ENCODE measurements at regions not wholly inside any gene's neighbourhood (a gene's known extent, or its start where the extent isn't known, plus 50 kb on each side); places are given as distances from the start of the nearest gene placed in this dataset.

DNA sequence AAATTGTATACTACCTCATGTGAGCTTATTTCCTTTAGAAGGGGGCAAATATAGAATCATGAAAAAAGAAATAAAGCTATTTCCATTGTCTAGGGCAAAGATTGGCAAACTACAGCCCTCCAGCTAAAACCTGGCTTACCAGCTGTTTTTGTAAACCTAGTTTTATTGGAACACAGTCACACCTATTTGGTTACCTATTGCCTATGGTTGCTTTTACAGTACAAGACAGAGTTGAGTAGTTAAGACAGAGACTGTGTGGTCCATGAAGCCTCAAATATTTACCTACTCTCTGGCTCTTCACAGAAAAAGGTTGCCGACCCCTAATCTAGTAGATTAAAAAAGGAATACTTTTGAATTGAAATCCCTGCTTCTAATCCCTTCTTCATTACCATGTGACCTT, 88.8 kb upstream of the ENPP6 start:
- Histone ChIP-seq H3K9me3 (no peaks in the 10 kb centered on the region), H3K27me3 (ENCODE audit: insufficient read depth in 3 of 3, low read length in 2 of 3) (no peaks in the 10 kb centered on the region), H3K36me3 (ENCODE audit: insufficient read depth in 1 of 2, low read depth in 1 of 2) (no peaks in the 10 kb centered on the region), H3K4me3 (no peak overlapping the region), H3K4me1 (no peaks in the 10 kb centered on the region), H3K27ac (no peak overlapping the region)
- WGBS, 3 donors = 72 to 86% (median 82%) methylated on average over 1 of the region's 1 CpG
- intact Hi-C loops (cut with DNase I) = no loop called here
- TF ChIP-seq, protein P1, sequence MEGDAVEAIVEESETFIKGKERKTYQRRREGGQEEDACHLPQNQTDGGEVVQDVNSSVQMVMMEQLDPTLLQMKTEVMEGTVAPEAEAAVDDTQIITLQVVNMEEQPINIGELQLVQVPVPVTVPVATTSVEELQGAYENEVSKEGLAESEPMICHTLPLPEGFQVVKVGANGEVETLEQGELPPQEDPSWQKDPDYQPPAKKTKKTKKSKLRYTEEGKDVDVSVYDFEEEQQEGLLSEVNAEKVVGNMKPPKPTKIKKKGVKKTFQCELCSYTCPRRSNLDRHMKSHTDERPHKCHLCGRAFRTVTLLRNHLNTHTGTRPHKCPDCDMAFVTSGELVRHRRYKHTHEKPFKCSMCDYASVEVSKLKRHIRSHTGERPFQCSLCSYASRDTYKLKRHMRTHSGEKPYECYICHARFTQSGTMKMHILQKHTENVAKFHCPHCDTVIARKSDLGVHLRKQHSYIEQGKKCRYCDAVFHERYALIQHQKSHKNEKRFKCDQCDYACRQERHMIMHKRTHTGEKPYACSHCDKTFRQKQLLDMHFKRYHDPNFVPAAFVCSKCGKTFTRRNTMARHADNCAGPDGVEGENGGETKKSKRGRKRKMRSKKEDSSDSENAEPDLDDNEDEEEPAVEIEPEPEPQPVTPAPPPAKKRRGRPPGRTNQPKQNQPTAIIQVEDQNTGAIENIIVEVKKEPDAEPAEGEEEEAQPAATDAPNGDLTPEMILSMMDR (IDR thresholded peaks at IDR 0.05) = no peak
- DNase-seq (no peak), ATAC-seq (no peak)

DNA sequence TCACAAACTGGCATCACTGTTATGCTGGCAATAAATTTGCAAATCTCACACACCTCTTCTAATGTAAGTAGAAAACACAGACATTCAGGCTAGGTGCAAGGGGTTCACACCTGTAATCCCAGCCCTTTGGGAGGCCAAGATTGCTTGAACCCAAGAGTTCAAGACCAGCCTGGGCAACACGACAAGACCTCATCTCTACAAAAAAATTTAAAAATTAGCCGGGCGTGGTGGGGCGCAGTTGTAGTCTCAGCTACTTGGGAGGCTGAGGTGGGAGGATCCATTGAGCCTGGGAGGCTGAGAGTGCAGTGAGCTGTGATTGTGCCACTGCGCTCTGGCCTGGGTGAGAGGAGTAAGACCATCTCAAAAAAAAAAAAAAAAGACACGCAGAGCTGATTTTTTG, 83.1 kb upstream of the ENPP6 start:
- Histone ChIP-seq H3K27me3 (ENCODE audit: insufficient read depth in 3 of 3, low read length in 2 of 3) (no peaks in the 10 kb centered on the region), H3K27ac (no peak overlapping the region), H3K4me3 (no peak overlapping the region), H3K36me3 (ENCODE audit: insufficient read depth in 1 of 2, low read depth in 1 of 2) (no peaks in the 10 kb centered on the region), H3K4me1 (no peaks in the 10 kb centered on the region), H3K9me3 (no peaks in the 10 kb centered on the region)
- WGBS, 3 donors = 97 to 98% (median 97%) methylated on average over 6 of the region's 6 CpGs
- DNase-seq (no peak), ATAC-seq (no peak)
- intact Hi-C loops (cut with DNase I) = no loop called here
- TF ChIP-seq, protein P1 (IDR thresholded peaks at IDR 0.05) = no peak

DNA sequence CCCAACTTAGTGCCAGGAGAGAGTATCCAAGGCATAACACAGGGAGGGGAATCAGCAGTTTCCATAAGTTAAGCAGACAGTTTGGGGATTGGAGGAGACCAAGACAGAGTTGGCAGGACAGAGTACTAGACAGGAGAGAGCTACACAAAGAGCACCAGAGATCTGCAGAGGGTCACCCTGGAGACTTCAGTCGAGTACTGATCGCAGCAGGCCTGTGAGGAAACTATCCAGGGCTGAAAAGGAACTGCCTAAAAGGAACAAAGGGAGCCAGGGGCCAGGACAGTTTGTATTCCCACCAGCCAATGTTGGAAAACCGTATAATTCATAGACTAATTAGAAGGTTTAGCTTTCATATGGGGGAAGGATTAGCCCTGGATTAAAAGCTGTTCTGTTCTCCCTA, 80.6 kb upstream of the ENPP6 start:
- TF ChIP-seq, protein P1 (IDR thresholded peaks at IDR 0.05) = no peak
- intact Hi-C loops (cut with DNase I) = no loop called here
- Histone ChIP-seq H3K27ac (no peak overlapping the region), H3K27me3 (ENCODE audit: insufficient read depth in 3 of 3, low read length in 2 of 3) (no peaks in the 10 kb centered on the region), H3K4me1 (no peaks in the 10 kb centered on the region), H3K9me3 (no peaks in the 10 kb centered on the region), H3K4me3 (no peak overlapping the region), H3K36me3 (ENCODE audit: insufficient read depth in 1 of 2, low read depth in 1 of 2) (no peaks in the 10 kb centered on the region)
- ATAC-seq (no peak), DNase-seq (no peak)
- 48 to 66% (median 54%) methylated on average over 3 of the region's 3 CpGs for WGBS, 3 donors

DNA sequence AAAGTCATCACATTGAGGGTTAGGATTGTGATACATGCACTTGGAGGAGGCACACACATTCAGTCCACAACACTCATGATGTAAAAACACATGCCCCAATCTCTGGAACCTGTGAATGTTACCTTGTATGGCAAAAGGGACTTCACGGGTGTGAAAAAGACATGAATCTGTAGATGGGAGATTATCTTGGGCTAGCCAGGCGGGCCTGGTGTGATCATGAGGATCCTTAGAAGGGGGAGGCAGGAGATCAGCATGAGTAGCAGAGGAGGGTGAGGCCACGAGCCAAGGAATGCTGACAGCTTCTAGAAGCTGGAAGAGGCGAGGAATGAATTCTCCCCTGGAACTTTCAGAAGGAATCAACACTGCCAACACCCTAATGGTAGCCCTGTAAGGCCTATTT, 77.5 kb upstream of the ENPP6 start:
- DNase-seq (no peak), ATAC-seq (no peak)
- H3K36me3 ChIP-seq (ENCODE audit: insufficient read depth in 1 of 2, low read depth in 1 of 2) = no peaks in the 10 kb centered on the region
- H3K27me3 ChIP-seq (ENCODE audit: insufficient read depth in 3 of 3, low read length in 2 of 3) = no peaks in the 10 kb centered on the region
- H3K4me1 ChIP-seq = no peaks in the 10 kb centered on the region
- intact Hi-C loops (cut with DNase I) = no loop called here
- WGBS, 3 donors = 91 to 98% (median 91%) methylated on average over 4 of the region's 4 CpGs
- H3K4me3 ChIP-seq = no peak overlapping the region
- TF ChIP-seq, protein P1 (IDR thresholded peaks at IDR 0.05) = no peak
- no peaks in the 10 kb centered on the region for H3K9me3 ChIP-seq
- H3K27ac ChIP-seq = no peak overlapping the region

DNA sequence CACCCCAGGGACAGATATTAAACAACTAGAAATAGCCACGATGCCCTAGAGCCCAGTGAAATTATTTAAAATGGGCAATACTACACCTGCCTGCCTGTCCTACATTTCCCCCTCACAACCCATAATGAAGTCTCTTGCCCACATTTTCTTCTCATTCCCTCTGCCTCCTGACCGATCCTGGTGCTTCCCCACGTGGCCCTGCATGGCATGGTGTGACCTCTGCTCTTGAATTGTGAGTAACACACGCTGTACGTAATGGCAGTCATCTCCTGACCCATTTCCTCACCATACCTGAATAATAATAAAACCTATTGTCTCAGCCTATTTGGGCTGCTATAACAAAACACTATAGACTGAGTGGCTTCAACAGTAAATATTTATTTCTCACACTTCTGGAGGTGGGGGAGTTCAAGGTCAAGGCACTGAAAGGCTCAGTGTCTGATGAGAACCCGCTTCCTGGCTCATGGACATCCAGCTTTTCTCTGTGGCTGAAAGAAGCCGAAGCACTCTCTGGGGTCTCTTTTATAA, 77.0 kb upstream of the ENPP6 start:
- Histone ChIP-seq H3K36me3 (ENCODE audit: insufficient read depth in 1 of 2, low read depth in 1 of 2) (no peaks in the 10 kb centered on the region), H3K9me3 (no peaks in the 10 kb centered on the region), H3K4me1 (no peaks in the 10 kb centered on the region), H3K27ac (no peak overlapping the region), H3K4me3 (no peak overlapping the region), H3K27me3 (ENCODE audit: insufficient read depth in 3 of 3, low read length in 2 of 3) (no peaks in the 10 kb centered on the region)
- WGBS, 3 donors = 89% methylated on average over 7 of the region's 7 CpGs
- ATAC-seq (no peak), DNase-seq (no peak)
- TF ChIP-seq, protein P1 (IDR thresholded peaks at IDR 0.05) = no peak
- intact Hi-C loops (cut with DNase I) = no loop called here
